Activated T-cell treated with anti-CD3 and anti-CD28 coated beads, Interleukin-2, amount 50 U/mL, for 24 hours (primary cell): ENCODE measurements at regions not wholly inside any gene's neighbourhood (a gene's known extent, or its start where the extent isn't known, plus 50 kb on each side); places are given as distances from the start of the nearest gene placed in this dataset.

Source experiments
- DNase-seq: peaks from one replicate; pipeline ENCODE4 v3.0.0-alpha.2; 2020
- H3K27ac Mint-ChIP-seq: 2 replicates; pipeline ENCODE4 v1.8.0; 2020; ENCODE audit warnings: mild to moderate bottlenecking, mixed read lengths
- H3K27me3 Mint-ChIP-seq: 2 replicates; pipeline ENCODE4 v1.8.0; 2020; ENCODE audit warnings: mixed read lengths
- H3K36me3 Mint-ChIP-seq: 2 replicates; pipeline ENCODE4 v1.8.0; 2020; ENCODE audit warnings: low read depth, mixed read lengths
- H3K4me1 Mint-ChIP-seq: 2 replicates; pipeline ENCODE4 v1.8.0; 2020; ENCODE audit warnings: low read depth, mixed read lengths
- H3K4me3 Mint-ChIP-seq: 2 replicates; pipeline ENCODE4 v1.8.0; 2020; ENCODE audit warnings: mild to moderate bottlenecking, moderate library complexity, mixed read lengths
- H3K9me3 Mint-ChIP-seq: 2 replicates; pipeline ENCODE4 v1.8.0; 2020; ENCODE audit warnings: mixed read lengths

- no peaks in the 10 kb centered on the region for H3K27me3 Mint-ChIP-seq
- H3K4me1 Mint-ChIP-seq = no peaks in the 10 kb centered on the region
These were observed 1348.3 kb upstream of the CDH9 start for GRCh38 chr5:28386712-28387111.

DNA sequence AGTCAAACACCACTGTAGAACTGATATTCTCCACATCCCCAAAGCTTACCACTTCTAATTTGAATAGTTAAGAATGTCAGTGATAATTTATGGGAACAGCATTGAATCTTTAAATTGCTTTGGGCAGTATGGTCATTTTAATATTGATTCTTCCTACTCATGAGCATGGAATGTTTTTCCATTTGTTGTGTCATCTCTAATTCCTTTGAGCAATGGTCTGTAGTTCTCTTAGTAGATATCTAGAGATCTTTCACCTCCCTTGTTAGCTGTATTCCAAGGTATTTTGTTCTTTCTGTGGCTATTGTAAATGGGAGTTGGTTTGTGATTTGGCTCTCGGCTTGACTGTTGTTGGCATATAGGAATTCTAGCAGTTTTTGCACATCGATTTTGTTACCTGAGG is 1341.8 kb upstream of the CDH9 start:
- DNase-seq = no peak
- H3K36me3 Mint-ChIP-seq = no peaks in the 10 kb centered on the region
- no peaks in the 10 kb centered on the region for H3K27me3 Mint-ChIP-seq
- no peaks in the 10 kb centered on the region for H3K4me1 Mint-ChIP-seq
- H3K4me3 Mint-ChIP-seq = no peak overlapping the region
- H3K9me3 Mint-ChIP-seq = peaks cover 28% of the 10 kb centered on the region
- no peak overlapping the region for H3K27ac Mint-ChIP-seq

More at GRCh38 chr5:28386712-28387111, 1348.3 kb upstream of the CDH9 start:
- DNase-seq = no peak
- Mint-ChIP-seq H3K4me3 (no peak overlapping the region), H3K27ac (no peak overlapping the region), H3K9me3 (peaks cover 15% of the 10 kb centered on the region), H3K36me3 (no peaks in the 10 kb centered on the region)

DNA sequence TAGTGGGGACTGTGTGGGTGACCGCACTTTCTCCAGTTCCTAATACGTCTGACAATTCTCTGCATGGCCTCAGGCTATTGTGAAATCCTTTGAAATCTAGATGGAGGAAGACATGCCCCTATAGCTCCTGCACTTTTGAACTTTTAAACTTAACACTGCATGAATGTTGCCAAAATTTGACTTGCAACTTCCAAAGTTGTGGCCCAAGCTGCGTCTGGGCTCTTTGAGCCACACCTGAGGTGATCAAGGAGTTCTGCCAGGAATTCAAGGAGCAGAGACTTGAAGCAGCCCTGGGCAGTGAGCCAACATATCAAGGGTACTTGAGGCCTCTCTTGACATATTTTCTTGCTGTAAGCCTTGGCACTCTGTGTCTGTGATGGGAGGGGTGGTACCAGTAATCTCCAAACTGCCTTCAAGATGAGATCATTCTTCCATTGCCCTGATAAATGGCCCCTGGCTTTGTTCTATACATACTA is 1336.1 kb upstream of the CDH9 start:
- H3K27me3 Mint-ChIP-seq = no peaks in the 10 kb centered on the region
- no peaks in the 10 kb centered on the region for H3K4me1 Mint-ChIP-seq
- H3K4me3 Mint-ChIP-seq = no peak overlapping the region
- peaks cover 23% of the 10 kb centered on the region for H3K9me3 Mint-ChIP-seq
- no peak overlapping the region for H3K27ac Mint-ChIP-seq
- no peak for DNase-seq
- H3K36me3 Mint-ChIP-seq = no peaks in the 10 kb centered on the region

DNA sequence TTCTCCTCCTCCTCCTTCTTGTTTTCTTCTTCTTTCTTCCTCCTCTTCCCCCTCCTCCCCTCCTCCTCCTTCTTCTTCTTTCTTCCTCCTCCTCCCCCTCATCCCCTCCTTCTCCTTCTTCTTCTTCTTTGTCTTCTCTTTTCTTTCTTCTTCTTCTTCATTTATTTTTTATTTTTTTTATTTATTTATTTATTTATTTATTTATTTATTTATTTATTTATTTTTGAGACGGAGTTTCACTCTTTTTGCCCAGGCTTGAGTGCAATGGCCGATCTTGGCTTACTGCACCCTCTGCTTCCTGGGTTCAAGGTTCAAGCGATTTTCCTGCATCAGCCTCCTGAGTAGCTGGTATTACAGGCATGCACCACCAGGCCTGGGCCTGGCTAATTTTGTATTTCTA is 1332.5 kb upstream of the CDH9 start:
- no peaks in the 10 kb centered on the region for H3K27me3 Mint-ChIP-seq
- H3K4me1 Mint-ChIP-seq = no peaks in the 10 kb centered on the region
- no peak overlapping the region for H3K4me3 Mint-ChIP-seq
- no peaks in the 10 kb centered on the region for H3K36me3 Mint-ChIP-seq
- H3K27ac Mint-ChIP-seq = no peak overlapping the region
- peaks cover 17% of the 10 kb centered on the region for H3K9me3 Mint-ChIP-seq
- no peak for DNase-seq

DNA sequence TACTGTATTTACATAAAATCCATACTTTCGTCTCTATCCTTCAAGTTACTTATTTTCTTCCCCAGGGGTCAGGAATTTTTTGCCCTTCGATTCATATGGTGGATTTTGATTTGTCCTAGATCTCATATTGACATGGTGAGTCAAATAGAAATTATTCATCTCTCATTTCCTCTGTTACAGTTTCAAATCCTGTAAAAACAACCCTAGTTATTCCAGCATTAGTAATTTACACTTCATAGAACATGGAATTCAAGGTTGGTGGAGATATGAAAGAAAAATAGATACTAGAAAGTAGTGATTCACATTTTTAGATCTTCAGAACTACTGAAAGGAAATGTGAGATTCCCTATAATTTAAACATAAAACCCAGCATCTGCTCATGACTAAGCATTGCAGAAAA is 1331.0 kb upstream of the CDH9 start:
- Mint-ChIP-seq H3K27ac (no peak overlapping the region), H3K4me1 (no peaks in the 10 kb centered on the region), H3K4me3 (no peak overlapping the region), H3K27me3 (no peaks in the 10 kb centered on the region), H3K36me3 (no peaks in the 10 kb centered on the region), H3K9me3 (peaks cover 13% of the 10 kb centered on the region)
- no peak for DNase-seq

- no peaks in the 10 kb centered on the region for H3K27me3 Mint-ChIP-seq
- no peak for DNase-seq
- peaks cover 17% of the 10 kb centered on the region for H3K9me3 Mint-ChIP-seq
- H3K36me3 Mint-ChIP-seq = no peaks in the 10 kb centered on the region
- H3K27ac Mint-ChIP-seq = no peak overlapping the region
- H3K4me1 Mint-ChIP-seq = no peaks in the 10 kb centered on the region
- H3K4me3 Mint-ChIP-seq = no peak overlapping the region
These were observed 1317.4 kb upstream of the CDH9 start for GRCh38 chr5:28355831-28356230.

DNA sequence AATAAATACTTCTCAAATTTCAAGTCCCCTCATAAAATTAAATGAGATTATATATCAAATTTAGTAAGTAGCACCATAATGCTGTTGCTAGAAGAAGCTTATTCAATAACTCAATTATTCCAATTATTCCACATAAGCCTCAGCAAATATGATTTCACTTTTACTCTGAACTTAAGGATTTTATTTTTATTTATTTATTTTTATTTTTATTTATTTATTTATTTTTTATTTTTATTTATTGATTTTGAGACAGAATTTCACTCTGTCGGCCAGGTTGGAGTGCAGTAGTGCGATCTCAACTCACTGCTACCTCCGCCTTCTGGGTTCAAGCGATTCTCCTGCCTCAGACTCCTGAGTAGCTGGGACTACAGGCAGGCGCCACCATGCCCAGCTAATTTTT is 1308.3 kb upstream of the CDH9 start:
- H3K4me3 Mint-ChIP-seq = no peak overlapping the region
- H3K4me1 Mint-ChIP-seq = no peaks in the 10 kb centered on the region
- H3K9me3 Mint-ChIP-seq = peaks cover 24% of the 10 kb centered on the region
- no peaks in the 10 kb centered on the region for H3K27me3 Mint-ChIP-seq
- DNase-seq = no peak
- no peaks in the 10 kb centered on the region for H3K36me3 Mint-ChIP-seq
- no peak overlapping the region for H3K27ac Mint-ChIP-seq

- no peaks in the 10 kb centered on the region for H3K36me3 Mint-ChIP-seq
These were observed 1306.5 kb upstream of the CDH9 start for GRCh38 chr5:28344836-28345433.

GRCh38 chr5:28329176-28329575 is 1290.8 kb upstream of the CDH9 start:
- Mint-ChIP-seq H3K4me3 (no peak overlapping the region), H3K36me3 (no peaks in the 10 kb centered on the region), H3K27me3 (no peaks in the 10 kb centered on the region), H3K4me1 (no peaks in the 10 kb centered on the region), H3K27ac (no peak overlapping the region), H3K9me3 (peaks cover 24% of the 10 kb centered on the region)
- no peak for DNase-seq

More at GRCh38 chr5:28344836-28345433, 1306.5 kb upstream of the CDH9 start:
- DNase-seq = no peak
- H3K4me1 Mint-ChIP-seq = no peaks in the 10 kb centered on the region
- H3K27me3 Mint-ChIP-seq = no peaks in the 10 kb centered on the region
- H3K9me3 Mint-ChIP-seq = peaks cover 25% of the 10 kb centered on the region
- H3K27ac Mint-ChIP-seq = no peak overlapping the region
- H3K4me3 Mint-ChIP-seq = no peak overlapping the region

- H3K4me3 Mint-ChIP-seq = no peak overlapping the region
- no peak for DNase-seq
- no peaks in the 10 kb centered on the region for H3K4me1 Mint-ChIP-seq
These were observed 1290.3 kb upstream of the CDH9 start for GRCh38 chr5:28328681-28329080.

DNA sequence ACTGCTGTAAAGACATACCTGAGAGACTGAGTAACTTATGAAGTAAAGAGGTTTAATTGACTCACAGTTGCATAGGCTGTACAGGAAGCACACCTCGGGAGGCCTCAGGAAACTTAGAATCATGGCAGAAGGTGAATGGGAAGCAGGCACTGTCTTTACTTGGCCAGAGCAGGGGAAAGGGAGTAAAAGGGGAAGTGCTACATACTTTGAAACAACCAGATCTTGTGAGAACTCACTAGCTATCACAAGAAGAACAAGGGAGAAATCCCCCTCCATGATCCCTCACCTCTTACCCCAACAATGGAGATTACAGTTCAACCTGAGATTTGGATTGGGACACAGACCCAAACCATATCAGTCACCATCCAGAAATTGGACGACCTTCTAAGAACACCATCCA is 1285.8 kb upstream of the CDH9 start:
- H3K27ac Mint-ChIP-seq = no peak overlapping the region

More at GRCh38 chr5:28328681-28329080, 1290.3 kb upstream of the CDH9 start:
- Mint-ChIP-seq H3K9me3 (peaks cover 28% of the 10 kb centered on the region), H3K27ac (no peak overlapping the region), H3K36me3 (no peaks in the 10 kb centered on the region), H3K27me3 (no peaks in the 10 kb centered on the region)

GRCh38 chr5:28313953-28314352 is 1275.6 kb upstream of the CDH9 start:
- H3K4me1 Mint-ChIP-seq = no peaks in the 10 kb centered on the region

More for the DNA sequence above, 1285.8 kb upstream of the CDH9 start:
- H3K4me1 Mint-ChIP-seq = no peaks in the 10 kb centered on the region
- H3K27me3 Mint-ChIP-seq = no peaks in the 10 kb centered on the region
- no peaks in the 10 kb centered on the region for H3K36me3 Mint-ChIP-seq
- no peak overlapping the region for H3K4me3 Mint-ChIP-seq
- no peak for DNase-seq
- H3K9me3 Mint-ChIP-seq = peaks cover 19% of the 10 kb centered on the region

DNA sequence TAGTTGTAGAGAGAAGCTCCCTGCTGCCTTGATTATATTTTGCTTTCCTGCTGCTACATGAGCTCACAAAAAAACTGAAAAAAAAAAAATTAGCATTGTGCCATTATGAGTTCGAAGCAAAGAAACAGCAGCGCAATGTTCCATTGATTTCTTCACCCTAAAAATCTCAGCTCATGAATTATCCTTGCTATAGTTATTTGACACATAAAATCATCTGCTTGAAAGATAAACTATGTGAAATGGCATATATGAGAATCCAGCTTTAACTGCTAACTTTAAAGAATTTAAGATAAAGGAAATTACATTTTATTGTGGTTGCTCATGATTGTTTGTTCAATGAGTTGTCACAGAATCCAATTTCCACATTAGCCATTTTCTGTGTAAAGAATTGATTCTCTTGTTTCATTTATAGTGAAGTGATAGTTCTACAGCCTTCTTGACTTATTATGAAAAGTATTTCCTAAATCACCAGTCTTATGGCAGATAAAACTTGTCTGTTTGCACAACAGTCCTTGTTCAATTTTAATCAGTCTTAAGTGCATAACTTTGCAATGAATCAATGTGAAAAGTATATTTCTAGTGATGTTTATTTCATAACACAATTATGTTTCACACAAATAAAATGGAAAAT is 1275.0 kb upstream of the CDH9 start:
- Mint-ChIP-seq H3K27me3 (no peaks in the 10 kb centered on the region), H3K27ac (no peak overlapping the region), H3K9me3 (peaks cover 14% of the 10 kb centered on the region), H3K4me1 (no peaks in the 10 kb centered on the region), H3K4me3 (no peak overlapping the region), H3K36me3 (no peaks in the 10 kb centered on the region)
- no peak for DNase-seq

More at GRCh38 chr5:28313953-28314352, 1275.6 kb upstream of the CDH9 start:
- Mint-ChIP-seq H3K36me3 (no peaks in the 10 kb centered on the region), H3K4me3 (no peak overlapping the region), H3K27me3 (no peaks in the 10 kb centered on the region), H3K27ac (no peak overlapping the region), H3K9me3 (peaks cover 18% of the 10 kb centered on the region)
- DNase-seq = no peak

- Mint-ChIP-seq H3K4me1 (no peaks in the 10 kb centered on the region), H3K4me3 (no peak overlapping the region), H3K27ac (no peak overlapping the region), H3K27me3 (no peaks in the 10 kb centered on the region), H3K36me3 (no peaks in the 10 kb centered on the region), H3K9me3 (peaks cover 7% of the 10 kb centered on the region)
- no peak for DNase-seq
These were observed 1272.3 kb upstream of the CDH9 start for GRCh38 chr5:28310696-28311095.

DNA sequence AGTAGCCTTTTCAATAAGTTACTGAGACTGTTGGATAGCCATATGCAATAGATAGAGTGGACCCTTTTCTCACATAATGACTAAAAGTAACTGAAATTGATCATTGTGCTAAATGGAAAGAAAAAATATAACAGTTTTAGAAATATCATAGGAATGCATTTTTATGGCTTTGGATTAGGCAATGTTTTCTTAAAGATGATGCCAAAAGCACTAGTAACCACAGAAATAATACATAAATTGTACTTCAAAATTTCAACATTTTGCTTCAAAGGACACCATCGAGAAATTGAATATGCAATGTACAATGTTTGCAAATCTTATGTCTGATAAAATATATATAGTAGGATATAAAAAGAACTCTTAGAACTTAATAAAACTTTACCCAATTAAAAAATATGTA is 1267.5 kb upstream of the CDH9 start:
- DNase-seq = no peak
- no peaks in the 10 kb centered on the region for H3K27me3 Mint-ChIP-seq
- H3K36me3 Mint-ChIP-seq = no peaks in the 10 kb centered on the region
- H3K4me3 Mint-ChIP-seq = no peak overlapping the region
- H3K27ac Mint-ChIP-seq = no peak overlapping the region
- peaks cover 12% of the 10 kb centered on the region for H3K9me3 Mint-ChIP-seq
- H3K4me1 Mint-ChIP-seq = no peaks in the 10 kb centered on the region
